ENCODE measurements at regions not wholly inside any gene's neighbourhood (a gene's known extent, or its start where the extent isn't known, plus 50 kb on each side); places are given as distances from the start of the nearest gene placed in this dataset.

DNA sequence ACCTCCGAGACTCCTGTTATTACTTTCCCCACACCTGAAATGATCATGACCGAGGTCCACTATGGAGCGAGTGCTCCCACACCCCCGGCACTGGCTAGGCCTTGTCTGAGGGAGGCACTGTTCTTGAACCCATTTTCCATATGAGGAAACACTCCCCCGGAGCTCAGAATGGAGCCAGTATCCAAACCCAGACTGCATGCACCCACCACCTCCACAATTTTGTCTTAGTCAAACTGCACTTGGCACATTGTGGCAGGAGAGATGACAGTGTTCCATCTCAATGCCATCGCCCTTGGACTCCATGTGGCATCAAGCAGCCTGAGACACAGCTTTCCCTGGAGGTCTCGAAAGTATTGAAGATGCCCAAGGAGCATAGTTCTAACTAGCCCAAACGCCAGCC is 154.1 kb downstream of the NUP210 start:
- Histone ChIP-seq H3K4me3 (no peak overlapping the region), H3K27ac (no peak overlapping the region), H3K27me3 (no peaks in the 10 kb centered on the region), H3K9me3 (no peaks in the 10 kb centered on the region), H3K4me1 (no peaks in the 10 kb centered on the region), H3K36me3 (no peaks in the 10 kb centered on the region)
- no peak for DNase-seq
- no peak for TF ChIP-seq POLR2A (IDR thresholded peaks at IDR 0.05)
- TF ChIP-seq, protein P1, sequence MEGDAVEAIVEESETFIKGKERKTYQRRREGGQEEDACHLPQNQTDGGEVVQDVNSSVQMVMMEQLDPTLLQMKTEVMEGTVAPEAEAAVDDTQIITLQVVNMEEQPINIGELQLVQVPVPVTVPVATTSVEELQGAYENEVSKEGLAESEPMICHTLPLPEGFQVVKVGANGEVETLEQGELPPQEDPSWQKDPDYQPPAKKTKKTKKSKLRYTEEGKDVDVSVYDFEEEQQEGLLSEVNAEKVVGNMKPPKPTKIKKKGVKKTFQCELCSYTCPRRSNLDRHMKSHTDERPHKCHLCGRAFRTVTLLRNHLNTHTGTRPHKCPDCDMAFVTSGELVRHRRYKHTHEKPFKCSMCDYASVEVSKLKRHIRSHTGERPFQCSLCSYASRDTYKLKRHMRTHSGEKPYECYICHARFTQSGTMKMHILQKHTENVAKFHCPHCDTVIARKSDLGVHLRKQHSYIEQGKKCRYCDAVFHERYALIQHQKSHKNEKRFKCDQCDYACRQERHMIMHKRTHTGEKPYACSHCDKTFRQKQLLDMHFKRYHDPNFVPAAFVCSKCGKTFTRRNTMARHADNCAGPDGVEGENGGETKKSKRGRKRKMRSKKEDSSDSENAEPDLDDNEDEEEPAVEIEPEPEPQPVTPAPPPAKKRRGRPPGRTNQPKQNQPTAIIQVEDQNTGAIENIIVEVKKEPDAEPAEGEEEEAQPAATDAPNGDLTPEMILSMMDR (IDR thresholded peaks at IDR 0.05) = no peak

DNA sequence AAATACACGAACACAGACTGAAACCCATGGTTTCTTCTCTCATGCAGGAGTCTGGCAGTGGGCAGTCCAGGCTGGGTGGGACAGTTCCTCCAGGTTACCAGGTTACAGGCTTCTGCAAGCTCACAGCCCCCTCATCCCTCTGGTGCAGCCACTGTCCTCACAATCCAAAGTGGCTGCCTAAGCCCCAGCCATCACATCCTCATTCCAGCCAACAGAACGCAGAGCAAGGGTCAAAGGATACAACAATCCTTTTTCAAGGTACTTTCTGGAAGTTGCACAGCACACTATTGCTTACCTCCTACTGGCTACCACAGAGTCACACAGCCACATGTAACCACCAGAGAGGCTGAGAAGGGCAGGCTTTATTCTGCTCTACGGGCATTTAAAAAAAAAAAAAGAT is 154.6 kb downstream of the NUP210 start:
- no peak for TF ChIP-seq POLR2A (IDR thresholded peaks at IDR 0.05)
- TF ChIP-seq, protein P1 (IDR thresholded peaks at IDR 0.05) = no peak
- H3K9me3 ChIP-seq = no peaks in the 10 kb centered on the region
- H3K4me1 ChIP-seq = no peaks in the 10 kb centered on the region
- no peaks in the 10 kb centered on the region for H3K36me3 ChIP-seq
- no peaks in the 10 kb centered on the region for H3K27me3 ChIP-seq
- DNase-seq = no peak
- H3K4me3 ChIP-seq = no peak overlapping the region
- H3K27ac ChIP-seq = no peak overlapping the region

GRCh38 chr3:13265016-13265415 is 155.1 kb downstream of the NUP210 start:
- H3K4me1 ChIP-seq = no peaks in the 10 kb centered on the region
- DNase-seq = no peak

DNA sequence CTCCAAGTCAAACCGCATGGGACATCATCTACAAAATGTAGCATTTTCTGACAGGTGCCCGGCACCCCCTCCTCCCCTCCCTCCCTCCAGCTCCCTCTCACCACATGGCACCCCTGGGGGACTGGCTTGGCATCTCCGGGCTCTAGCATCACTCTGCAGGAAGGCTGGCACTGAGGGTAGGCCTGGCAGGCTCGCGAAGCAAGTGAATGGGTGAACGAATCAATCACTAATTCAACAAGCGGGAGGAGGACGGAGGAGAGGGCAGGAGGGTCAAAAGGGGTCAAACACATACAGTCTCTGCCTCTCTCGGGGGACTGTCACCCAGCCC is 155.7 kb downstream of the NUP210 start:
- no peak for DNase-seq

More at GRCh38 chr3:13265016-13265415, 155.1 kb downstream of the NUP210 start:
- H3K9me3 ChIP-seq = no peaks in the 10 kb centered on the region
- TF ChIP-seq POLR2A (IDR thresholded peaks at IDR 0.05) = no peak
- TF ChIP-seq, protein P1 (IDR thresholded peaks at IDR 0.05) = no peak
- no peaks in the 10 kb centered on the region for H3K36me3 ChIP-seq
- H3K4me3 ChIP-seq = no peak overlapping the region
- no peak overlapping the region for H3K27ac ChIP-seq
- H3K27me3 ChIP-seq = no peaks in the 10 kb centered on the region

GRCh38 chr3:13263770-13264467 is 156.2 kb downstream of the NUP210 start:
- H3K27me3 ChIP-seq = no peaks in the 10 kb centered on the region
- no peak for TF ChIP-seq POLR2A (IDR thresholded peaks at IDR 0.05)
- TF ChIP-seq, protein P1 (IDR thresholded peaks at IDR 0.05) = no peak
- H3K9me3 ChIP-seq = no peaks in the 10 kb centered on the region
- H3K4me3 ChIP-seq = no peak overlapping the region
- no peaks in the 10 kb centered on the region for H3K4me1 ChIP-seq
- no peaks in the 10 kb centered on the region for H3K36me3 ChIP-seq
- no peak for DNase-seq
- peak overlapping the region in 3 of 4 donors; percentile 42 to 49 (median 43) for H3K27ac ChIP-seq

More for the DNA sequence above, 155.7 kb downstream of the NUP210 start:
- no peaks in the 10 kb centered on the region for H3K4me1 ChIP-seq
- TF ChIP-seq, protein P1 (IDR thresholded peaks at IDR 0.05) = no peak
- TF ChIP-seq POLR2A (IDR thresholded peaks at IDR 0.05) = no peak
- no peaks in the 10 kb centered on the region for H3K27me3 ChIP-seq
- peak overlapping the region in 3 of 4 donors; percentile 42 to 49 (median 43) for H3K27ac ChIP-seq
- H3K36me3 ChIP-seq = no peaks in the 10 kb centered on the region
- H3K9me3 ChIP-seq = no peaks in the 10 kb centered on the region
- H3K4me3 ChIP-seq = no peak overlapping the region

Measured in Peyer's patch (tissue), 4 donors.